DOHH2 (cell line): ENCODE measurements at regions not wholly inside any gene's neighbourhood (a gene's known extent, or its start where the extent isn't known, plus 50 kb on each side); places are given as distances from the start of the nearest gene placed in this dataset.

Experiments used
- H3F3A ChIP-seq: fragments of 200-600 bp; sonication (generic), shearing (Covaris generic); 2 replicates; pipeline ENCODE4 v1.6.0; 2016; ENCODE audit warnings: antibody characterized with exemption, mild to moderate bottlenecking; ENCODE audit not compliant: control insufficient read depth, insufficient read depth
- H3K27ac ChIP-seq: fragments of 200-600 bp; sonication (generic); 2 replicates; pipeline ENCODE4 v1.5.1; 2014; ENCODE audit warnings: low read depth, mild to moderate bottlenecking, low read length, moderate library complexity
- H3K27me3 ChIP-seq: fragments of 200-600 bp; sonication (generic); 2 replicates; pipeline ENCODE4 v1.6.1; 2014; ENCODE audit warnings: mild to moderate bottlenecking, low read length, mixed read lengths; ENCODE audit not compliant: control insufficient read depth
- H3K36me3 ChIP-seq: fragments of 200-600 bp; sonication (generic); 2 replicates; pipeline ENCODE4 v1.6.1; 2014; ENCODE audit warnings: mild to moderate bottlenecking, low read length, moderate library complexity, mixed read lengths; ENCODE audit not compliant: control insufficient read depth
- H3K4me1 ChIP-seq: fragments of 200-600 bp; sonication (generic); 2 replicates; pipeline ENCODE4 v1.6.1; 2014; ENCODE audit warnings: mild to moderate bottlenecking, low read length, mixed read lengths; ENCODE audit not compliant: control insufficient read depth
- H3K4me2 ChIP-seq: fragments of 200-600 bp; sonication (generic); 2 replicates; pipeline ENCODE4 v1.6.0; 2014; ENCODE audit warnings: mild to moderate bottlenecking, low read length, moderate library complexity
- H3K4me3 ChIP-seq: fragments of 200-600 bp; sonication (generic); 2 replicates; pipeline ENCODE4 v1.5.1; 2014; ENCODE audit warnings: mild to moderate bottlenecking, low read length, mixed read lengths
- H3K79me2 ChIP-seq: fragments of 200-600 bp; sonication (generic); 2 replicates; pipeline ENCODE4 v1.6.1; 2014; ENCODE audit warnings: mild to moderate bottlenecking, low read length, mixed read lengths; ENCODE audit not compliant: control insufficient read depth
- H3K9me2 ChIP-seq: fragments of 200-600 bp; sonication (generic); replicated peaks from 2 replicates; pipeline ENCODE4 v1.6.1; 2014; ENCODE audit warnings: mild to moderate bottlenecking, low read length, mixed read lengths; ENCODE audit not compliant: control insufficient read depth
- H3K9me3 ChIP-seq: fragments of 200-600 bp; sonication (generic); 2 replicates; pipeline ENCODE4 v1.6.1; 2014; ENCODE audit warnings: antibody characterized with exemption, low read length, mixed read lengths; ENCODE audit not compliant: control insufficient read depth, insufficient read depth
- H4K20me1 ChIP-seq: fragments of 200-600 bp; sonication (generic); 2 replicates; pipeline ENCODE4 v1.6.0; 2014; ENCODE audit warnings: low read depth, mild to moderate bottlenecking, antibody characterized with exemption, low read length, moderate library complexity; ENCODE audit not compliant: control insufficient read depth, insufficient read depth
- CTCF ChIP-seq: fragments of 200-600 bp; sonication (generic); IDR thresholded peaks from one replicate; pipeline ENCODE4 v1.5.1; 2014; ENCODE audit warnings: antibody characterized with exemption, mild to moderate bottlenecking, low read depth, low read length; ENCODE audit not compliant: poor library complexity, severe bottlenecking
- EZH2phosphoT487 ChIP-seq: fragments of 200-600 bp; sonication (generic); IDR thresholded peaks from 2 replicates; pipeline ENCODE4 v1.6.1; 2017; ENCODE audit warnings: borderline replicate concordance, mild to moderate bottlenecking, antibody characterized with exemption, low read length, moderate library complexity, mixed read lengths

- Histone ChIP-seq H4K20me1 (no peaks in the 10 kb centered on the region), H3K9me2 (no peaks in the 10 kb centered on the region), H3K4me1 (no peaks in the 10 kb centered on the region), H3K4me3 (no peak overlapping the region), H3K27me3 (0 out of 2 replicates have a peak, but pooled peaks cover 3% of the 10 kb centered on the region), H3K9me3 (no peaks in the 10 kb centered on the region), H3F3A (no peaks in the 10 kb centered on the region), H3K36me3 (no peaks in the 10 kb centered on the region), H3K4me2 (no peak overlapping the region), H3K79me2 (no peaks in the 10 kb centered on the region), H3K27ac (no peak overlapping the region)
- TF ChIP-seq CTCF (no peak), EZH2phosphoT487 (no peak)
Measured at GRCh38 chr13:47005756-47006414, 109.0 kb upstream of the HTR2A start.

- Histone ChIP-seq H3K4me2 (no peak overlapping the region), H3F3A (no peaks in the 10 kb centered on the region)
Measured at GRCh38 chr13:47004540-47004939, 107.7 kb upstream of the HTR2A start.

GRCh38 chr13:47004027-47004426 is 107.2 kb upstream of the HTR2A start:
- H3K9me3 ChIP-seq: no peaks in the 10 kb centered on the region
- no peaks in the 10 kb centered on the region for H3K4me1 ChIP-seq
- no peaks in the 10 kb centered on the region for H3F3A ChIP-seq
- no peaks in the 10 kb centered on the region for H4K20me1 ChIP-seq
- H3K4me2 ChIP-seq: no peak overlapping the region
- no peaks in the 10 kb centered on the region for H3K79me2 ChIP-seq
- H3K36me3 ChIP-seq: no peaks in the 10 kb centered on the region
- H3K27me3 ChIP-seq: 0 out of 2 replicates have a peak, but pooled peaks cover 3% of the 10 kb centered on the region
- H3K27ac ChIP-seq: no peak overlapping the region
- no peaks in the 10 kb centered on the region for H3K9me2 ChIP-seq
- TF ChIP-seq EZH2phosphoT487 (no peak), CTCF (no peak)
- H3K4me3 ChIP-seq: no peak overlapping the region

More at GRCh38 chr13:47004540-47004939, 107.7 kb upstream of the HTR2A start:
- Histone ChIP-seq H3K79me2 (no peaks in the 10 kb centered on the region), H3K27me3 (0 out of 2 replicates have a peak, but pooled peaks cover 3% of the 10 kb centered on the region), H3K36me3 (no peaks in the 10 kb centered on the region), H3K9me2 (no peaks in the 10 kb centered on the region), H3K4me1 (no peaks in the 10 kb centered on the region), H3K9me3 (no peaks in the 10 kb centered on the region), H3K27ac (no peak overlapping the region), H4K20me1 (no peaks in the 10 kb centered on the region), H3K4me3 (no peak overlapping the region)
- no peak for TF ChIP-seq EZH2phosphoT487
- no peak for TF ChIP-seq CTCF
